NCI-H526 treated with DMSO at 0.1 percent for 48 hours (cell line): ENCODE measurements at regions not wholly inside any gene's neighbourhood (a gene's known extent, or its start where the extent isn't known, plus 50 kb on each side); places are given as distances from the start of the nearest gene placed in this dataset.
"Not testable (repeated sequence)": the region's sequence is repeated elsewhere in the genome, so short reads cannot be mapped to it uniquely, and the experiment has no call there.

Source experiments
- DNase-seq: peaks from one replicate; lab custom pipeline; 2025; lab: John Stamatoyannopoulos, UW

DNA sequence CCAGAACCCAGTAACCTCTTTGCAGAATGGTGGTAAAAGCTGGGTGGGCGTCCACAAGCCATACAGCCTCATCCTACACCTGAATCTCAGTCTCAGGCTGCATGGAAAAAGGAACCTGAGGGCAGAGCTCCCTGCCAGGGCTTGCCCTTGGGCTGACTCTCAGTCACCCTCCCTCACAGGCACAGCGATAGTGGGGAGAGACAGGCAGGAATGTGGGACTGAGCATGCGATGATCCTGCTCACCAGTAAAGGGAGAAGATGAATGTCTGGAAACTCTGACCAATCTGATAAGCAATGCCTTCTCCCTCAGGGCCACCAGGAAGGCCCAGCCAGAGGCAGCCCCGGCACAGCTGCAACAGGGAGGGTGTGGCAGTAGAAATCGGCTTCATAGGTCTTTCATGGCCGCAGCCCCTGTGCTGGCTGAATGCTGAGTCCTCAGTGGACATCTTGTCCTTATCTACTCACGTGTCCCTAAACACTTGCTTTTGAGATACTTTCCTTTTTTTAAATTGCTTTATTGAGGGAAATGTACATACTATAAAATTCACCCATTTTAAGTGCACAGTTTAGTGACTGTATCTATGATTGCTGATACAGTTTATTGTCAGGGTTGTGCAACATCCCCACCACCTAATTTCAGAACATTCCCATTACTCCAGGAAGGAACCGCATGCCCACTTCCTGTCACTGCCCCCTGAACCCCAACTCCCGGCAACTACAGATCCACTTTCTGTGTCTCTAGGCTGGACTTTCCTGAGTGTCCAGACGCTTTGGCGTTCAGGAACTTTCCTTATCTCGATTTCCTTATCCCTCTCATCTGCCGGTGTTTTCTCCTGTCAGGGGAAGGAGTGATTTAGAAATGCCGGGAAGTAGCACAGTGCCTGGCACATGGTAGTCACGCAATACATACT, 258.1 kb downstream of the PCNX1 start:
- DNase-seq = no peak

DNA sequence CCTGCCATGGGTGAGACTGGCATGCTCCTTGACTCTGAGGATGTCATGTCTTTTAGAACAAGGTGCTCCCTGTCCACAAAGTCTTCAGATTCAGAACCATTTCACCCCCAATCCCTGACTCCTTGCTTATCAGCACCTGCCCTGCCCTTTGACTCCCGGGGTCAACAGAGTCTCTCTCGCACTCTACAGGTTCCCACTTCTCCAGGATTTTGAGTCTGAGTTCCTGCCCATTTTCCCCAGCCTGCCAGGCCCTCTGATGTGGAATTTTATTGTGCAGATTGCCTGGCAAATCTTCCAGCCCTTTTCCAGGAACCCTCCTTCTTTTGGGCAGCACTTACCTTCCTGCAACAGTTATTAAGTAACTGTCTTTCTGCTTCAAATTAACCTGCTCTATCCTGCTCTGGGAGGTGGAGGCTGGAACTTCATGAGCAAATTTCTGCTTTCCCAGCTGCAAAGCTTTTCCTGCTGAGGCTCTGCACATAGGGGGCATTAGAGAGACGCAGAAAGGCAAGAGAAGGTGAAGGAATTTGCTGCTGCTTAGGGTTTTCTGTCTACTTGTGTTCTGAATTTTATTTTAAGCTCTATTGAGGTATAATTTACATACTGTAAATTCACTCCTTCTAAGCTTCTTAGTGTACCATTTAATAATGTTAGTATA, 259.1 kb downstream of the PCNX1 start:
- DNase-seq = no peak

DNA sequence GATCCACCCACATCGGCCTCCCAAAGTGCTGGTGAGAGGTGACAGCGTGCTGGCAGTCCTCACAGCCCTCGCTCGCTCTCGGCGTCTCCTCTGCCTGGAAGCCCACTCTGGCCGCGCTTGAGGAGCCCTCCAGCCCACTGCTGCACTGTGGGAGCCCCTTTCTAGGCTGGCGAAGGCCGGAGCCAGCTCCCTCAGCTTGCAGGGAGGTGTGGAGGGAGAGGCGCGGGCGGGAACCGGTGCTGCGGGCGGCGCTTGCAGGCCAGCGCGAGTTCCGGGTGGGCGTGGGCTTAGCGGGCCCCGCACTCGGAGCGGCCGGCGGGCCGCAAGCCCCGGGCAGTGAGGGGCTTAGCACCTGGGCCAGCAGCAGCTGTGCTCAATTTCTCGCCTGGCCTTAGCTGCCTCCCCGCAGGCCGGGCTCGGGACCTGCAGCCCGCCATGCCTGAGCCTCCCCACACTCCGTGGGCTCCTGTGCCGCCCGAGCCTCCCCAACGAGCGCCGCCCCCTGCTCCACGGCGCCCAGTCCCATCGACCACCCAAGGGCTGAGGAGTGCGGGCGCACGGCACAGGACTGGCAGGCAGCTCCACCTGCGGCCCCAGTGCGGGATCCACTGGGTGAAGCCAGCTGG, 260.2 kb downstream of the PCNX1 start:
- not testable (repeated sequence) for DNase-seq

DNA sequence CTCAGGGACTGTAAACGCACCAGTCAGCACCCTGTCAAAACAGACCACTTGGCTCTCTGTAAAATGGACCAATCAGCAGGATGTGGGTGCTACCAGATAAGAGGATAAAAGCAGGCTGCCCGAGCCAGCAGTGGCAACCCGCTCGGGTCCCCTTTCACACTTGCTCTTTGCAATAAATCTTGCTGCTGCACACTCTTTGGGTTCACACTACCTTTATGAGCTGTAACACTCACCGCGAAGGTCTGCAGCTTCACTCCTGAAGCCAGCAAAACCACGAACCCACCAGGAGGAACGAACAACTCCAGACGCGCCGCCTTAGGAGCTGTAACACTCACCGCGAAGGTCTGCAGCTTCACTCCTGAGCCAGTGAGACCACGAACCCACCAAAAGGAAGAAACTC, 260.9 kb downstream of the PCNX1 start:
- not testable (repeated sequence) for DNase-seq

DNA sequence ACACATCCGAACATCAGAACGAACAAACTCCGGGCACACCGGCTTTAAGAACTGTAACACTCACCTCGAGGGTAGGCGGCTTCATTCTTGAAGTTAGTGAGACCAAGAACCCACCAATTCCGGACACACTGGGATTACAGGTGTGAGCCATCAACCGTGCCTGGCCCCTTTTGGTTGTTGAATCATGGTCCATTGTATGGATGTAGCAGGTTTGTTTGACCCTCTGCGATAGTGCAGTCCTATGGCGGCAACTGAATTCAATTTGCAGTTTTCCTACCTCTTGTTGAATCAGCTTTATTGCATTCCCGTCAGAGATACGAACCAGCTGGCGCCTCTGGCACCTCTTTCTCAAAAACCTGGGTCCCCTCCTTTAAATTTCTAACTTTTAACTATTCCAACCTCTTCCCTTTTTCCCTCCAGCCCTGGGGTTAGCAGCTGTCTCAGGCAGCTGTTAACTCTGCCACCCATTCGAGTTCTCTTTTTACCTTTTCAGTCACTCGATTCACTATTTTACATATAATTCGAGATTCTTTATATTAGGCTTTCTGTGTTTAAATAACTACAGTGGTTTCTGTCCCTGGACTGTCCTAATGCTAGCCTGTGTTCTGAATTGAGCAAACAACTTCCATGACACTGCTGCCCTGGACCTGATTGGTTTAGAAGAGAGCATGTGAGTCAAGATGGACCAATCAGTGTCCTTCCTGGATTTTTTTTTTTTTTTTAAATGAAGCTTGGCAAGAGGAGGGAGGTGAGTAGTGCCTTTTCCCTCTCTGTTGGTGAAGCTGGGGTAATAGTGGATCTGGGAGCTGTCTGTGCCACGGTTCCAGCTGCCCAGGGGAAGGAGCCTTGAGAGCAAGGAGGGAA, 261.5 kb downstream of the PCNX1 start:
- DNase-seq = no peak

DNA sequence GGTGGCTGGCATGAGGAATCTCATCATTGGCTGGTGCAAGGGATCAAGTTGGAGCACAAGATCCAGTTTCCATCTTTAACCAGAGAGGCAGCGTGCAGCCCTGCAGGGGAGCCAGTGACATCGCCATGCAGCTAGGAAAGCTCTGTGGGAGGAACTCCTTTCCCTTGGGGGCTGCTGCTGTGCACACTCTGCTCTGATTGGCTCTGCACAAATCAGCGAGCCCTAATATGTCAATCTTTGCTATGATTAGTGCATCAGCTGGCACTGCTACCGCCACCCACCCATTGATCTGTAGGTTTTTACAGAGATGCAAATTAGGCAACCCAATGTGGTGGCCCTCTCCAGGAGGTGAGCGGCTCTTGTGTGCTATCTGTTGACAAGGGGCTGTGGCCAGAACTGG, 262.6 kb downstream of the PCNX1 start:
- DNase-seq = peak; percentile 2

DNA sequence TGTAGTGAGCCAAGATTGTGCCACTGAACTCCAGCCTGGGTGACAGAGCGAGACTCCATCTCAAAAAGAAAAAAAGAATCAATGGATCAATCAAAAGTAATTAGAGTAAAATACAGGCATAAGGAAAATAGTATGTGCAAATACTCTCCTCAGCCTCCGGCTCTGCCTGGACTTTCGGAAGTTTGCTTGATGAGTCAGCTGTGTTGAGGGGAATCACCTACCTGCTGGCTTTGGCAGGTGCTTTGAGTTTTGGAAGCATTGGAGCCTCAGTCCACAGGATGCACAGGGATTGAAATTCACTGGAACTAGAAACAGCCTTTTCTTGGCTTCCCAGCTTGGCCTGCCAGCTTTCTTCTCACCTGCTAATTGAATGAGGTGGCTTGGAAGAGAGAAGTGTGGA, 268.2 kb downstream of the PCNX1 start:
- no peak for DNase-seq

DNA sequence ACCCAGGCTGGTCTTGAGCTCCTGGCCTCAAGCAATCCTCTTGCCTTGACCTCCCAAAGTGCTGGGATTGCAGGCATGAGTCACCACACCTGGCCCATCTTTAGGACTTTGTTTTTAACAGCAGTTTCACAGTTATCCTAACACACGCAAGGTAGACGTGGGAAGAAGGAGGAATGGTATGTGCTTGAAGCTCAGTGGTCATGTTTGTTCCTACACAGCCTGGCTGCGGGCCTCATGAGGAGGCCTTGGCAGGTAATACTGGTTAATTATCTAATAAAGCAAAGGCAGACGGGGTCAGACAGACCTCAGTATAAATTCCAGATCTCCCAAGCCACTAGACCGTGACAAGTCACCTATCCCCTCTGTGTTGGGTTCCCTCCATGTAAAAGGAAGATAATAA, 271.8 kb downstream of the PCNX1 start:
- no peak for DNase-seq

DNA sequence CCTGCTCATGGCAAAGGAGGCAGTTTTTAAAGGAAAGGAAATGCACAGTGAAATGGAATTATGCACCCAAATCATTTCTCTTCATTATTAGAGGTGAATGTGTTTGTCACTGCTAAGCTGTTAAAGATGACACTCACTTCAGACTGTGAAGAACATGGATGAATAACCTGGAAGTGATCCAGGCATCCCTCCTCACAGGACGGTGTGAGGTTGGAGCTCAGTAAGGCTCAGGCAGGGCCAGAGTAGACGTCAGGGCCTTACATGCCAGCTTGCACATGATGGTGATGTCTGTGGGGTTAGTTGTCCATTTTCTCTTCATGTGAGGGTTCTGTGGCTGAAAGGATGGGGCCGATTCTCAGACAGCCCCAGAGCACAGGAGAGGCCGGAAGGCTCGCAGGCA, 273.1 kb downstream of the PCNX1 start:
- DNase-seq = no peak

DNA sequence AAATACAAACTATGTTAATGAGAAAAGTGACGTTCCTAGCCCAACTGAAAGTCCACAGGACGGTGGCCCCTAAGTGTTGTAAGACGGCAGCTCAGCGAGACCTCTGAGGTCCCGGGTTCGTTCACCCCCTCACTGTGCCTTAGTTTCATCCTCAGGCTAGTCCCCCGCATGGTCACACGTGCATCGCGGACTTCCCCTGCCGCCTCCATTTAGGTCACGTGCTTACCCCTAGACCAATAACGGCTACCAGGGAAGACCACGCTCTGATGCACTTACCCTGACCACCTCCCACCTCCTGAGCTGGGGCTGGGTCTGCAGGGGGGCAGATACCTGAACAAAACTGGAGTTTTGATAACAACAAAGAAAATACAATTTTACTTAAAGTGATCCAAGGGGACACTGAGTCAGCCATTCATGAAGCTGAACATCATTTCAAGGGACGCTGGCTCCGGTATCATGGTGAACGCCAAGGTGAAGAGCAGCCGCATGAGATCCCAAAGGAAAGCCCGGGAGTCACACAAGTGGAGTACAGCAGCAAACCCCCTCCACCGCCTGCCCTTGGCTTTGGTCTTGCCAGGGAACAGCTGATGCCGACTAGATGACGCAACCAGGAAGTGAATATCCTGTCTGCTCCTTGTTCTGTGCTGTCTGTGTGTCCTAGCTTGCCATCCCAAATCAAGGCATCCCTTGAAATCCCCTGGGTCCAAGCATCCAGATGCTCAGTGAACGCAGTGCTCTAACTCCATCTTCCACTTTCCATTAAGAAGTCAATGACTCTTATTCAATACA, 274.1 kb downstream of the PCNX1 start:
- no peak for DNase-seq

DNA sequence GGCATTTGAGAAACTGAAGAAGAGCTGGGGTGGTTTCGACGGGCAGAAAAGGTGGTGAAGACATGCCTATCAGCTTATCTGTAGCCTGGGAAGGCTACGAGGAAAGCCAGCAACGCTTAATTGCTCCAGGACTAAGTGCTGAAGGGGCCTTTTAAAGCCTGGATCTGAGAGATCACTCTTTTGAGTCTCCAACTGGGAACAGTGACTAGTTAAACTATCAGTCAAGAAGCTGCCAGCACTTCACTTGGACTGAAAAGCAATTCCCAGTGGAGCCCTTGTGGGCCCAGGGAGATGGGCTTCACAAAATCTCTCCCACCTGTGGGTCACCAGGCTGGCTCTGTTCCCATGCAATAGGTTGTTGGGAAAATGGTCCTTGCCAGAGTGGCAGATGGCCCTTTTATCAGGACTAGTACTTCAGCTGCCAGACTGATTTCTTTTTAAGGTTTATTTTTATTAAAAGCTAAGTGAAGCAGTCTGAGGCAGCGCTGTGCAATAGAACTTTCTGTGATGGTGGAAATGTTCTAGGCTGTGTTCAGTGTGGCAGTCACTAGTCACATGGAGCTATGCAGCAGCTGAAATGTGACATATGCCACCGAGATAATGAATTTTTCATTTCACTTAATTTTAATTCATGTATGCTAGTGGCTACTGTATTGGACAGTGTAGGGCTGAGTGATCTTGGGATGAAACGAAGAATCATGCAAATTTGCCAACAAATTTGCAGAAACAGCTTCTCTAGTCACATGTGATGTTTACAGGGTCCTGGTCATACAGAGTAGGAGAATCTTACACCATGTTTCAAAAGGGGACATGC, 276.8 kb downstream of the PCNX1 start:
- no peak for DNase-seq

DNA sequence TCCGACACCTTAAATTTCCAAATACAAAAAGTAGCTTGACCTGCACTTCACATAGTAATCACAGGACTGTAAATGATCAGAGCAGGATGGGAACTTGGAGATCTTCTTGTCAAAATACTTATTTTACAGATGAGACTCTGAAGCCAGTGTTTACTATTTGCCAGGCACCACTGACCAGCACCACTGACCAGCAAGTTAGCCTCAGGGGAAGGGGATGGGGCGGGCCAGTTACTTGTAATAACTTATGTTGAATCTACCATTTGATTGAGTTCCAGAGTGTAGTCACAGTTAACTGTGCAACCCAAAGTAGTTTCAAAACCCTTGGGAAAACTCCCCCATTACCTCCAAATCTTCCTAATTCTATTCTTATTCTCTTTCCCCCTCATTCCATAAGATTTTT, 278.4 kb downstream of the PCNX1 start:
- DNase-seq = no peak

DNA sequence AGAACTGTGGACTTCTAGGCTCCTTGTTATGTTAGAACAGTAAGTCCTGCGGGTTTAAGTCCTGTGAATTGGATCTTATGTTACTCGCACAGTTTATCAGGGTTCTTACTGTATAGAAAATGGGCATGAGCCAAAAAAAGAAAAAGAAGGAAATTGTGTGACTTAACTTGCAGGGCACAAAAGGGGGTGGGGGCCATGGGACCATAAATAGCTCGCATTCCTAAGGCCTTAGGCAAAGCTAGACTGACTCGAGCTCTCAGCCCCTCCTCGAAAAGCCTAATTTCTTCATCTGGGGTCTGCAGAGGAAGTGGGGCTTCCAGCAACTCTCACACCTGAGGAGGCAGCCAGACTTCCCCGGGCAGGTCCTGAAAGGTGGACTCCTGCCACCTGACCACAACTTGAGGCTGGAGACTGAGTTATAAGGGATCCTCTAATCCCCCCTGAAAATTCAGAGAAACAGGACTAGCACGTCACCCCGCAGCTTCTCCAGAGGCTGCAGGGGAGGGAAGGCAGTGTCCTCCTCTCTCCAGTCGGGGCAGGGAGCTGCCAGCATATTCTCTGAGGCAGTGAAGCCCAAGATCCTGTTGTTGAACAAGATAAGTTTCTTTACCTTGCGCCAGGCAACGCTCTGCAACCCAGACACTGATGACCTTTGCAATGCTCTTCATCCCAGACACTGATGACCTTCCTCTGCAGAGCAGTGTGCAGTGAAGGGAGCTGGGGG, 280.5 kb downstream of the PCNX1 start:
- DNase-seq = no peak

DNA sequence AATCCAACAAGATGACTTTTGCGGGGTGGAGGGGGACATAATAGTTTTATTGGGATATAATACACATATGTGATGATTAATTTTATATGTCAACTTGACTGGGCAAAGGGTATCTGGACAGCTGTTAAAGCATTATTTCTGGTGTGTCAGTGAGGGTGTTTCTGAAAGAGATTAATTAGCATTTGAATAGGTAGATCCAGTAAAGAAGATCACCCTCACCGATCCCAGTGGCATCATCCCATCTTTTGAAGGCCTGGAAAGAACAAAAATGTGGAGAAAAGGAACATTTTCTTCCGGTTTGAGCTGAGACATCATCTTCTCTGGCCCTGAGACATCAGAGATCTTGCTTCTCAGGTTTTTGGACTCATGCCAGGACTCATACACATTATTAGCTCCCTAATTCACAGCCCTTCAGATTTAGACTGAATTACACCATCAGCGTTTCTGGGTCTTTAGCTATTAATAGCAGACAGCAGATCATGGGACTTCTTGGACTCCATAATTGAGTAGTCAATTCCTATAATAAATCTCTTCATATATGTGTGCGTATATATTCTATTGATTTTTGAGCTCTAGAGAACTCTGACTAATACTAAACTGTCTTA, 283.6 kb downstream of the PCNX1 start:
- no peak for DNase-seq

DNA sequence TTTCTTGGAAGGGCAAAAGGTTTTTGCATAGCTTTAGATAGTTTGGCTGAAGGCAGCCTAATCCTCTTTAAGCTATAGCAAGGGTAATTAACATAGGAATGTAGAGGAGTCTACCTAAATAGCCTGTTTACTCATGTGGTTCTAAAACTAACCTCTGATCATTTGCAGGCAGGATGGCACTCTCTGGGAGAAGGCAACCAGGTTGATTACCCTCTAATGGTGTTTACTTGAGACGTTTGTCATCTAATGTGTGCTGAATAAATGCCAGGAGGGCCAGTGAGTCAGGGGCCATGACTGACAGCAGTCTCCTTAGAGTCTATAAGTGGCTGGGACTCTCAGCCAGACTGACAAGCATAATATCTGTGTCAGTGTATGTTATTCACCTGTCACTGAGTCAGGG, 286.4 kb downstream of the PCNX1 start:
- DNase-seq = no peak

DNA sequence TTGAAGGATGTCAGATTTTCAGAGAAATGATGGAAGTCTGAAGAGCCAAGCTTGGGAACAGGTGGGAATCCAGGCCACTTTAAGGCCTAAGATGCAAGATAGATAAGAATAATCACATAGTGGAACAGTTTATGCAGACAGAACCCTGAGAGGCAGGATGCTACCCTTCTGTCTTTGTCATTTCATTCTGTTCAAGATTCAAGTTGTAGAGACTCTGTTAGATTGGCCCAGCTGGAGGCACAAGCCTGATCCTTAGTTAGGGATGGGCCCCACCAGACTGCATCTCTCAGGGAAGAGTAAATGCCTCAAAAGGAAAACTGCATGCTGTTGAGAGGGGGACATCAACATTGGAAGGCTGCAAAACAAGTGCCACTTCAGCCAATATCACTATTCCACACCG, 287.0 kb downstream of the PCNX1 start:
- DNase-seq = no peak

DNA sequence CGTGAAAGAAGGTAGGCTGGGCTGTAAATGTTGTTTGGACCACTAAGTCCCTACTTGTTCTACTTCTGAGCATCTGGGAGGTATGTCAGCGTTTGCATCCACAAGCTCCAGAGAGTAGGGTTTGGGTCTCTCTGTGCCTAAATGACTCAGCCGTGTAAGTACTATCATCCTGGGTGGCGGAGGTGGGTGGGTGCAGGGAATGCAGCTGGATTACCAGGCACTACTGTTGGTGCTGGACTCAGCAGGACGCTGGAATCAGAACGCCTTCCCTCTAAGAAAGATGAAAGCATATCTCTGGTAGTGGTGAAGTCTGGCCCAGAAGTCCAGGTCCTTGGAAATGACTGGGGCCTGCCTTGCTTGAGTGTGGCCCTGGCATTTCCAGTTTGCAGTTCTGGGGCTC, 289.7 kb downstream of the PCNX1 start:
- no peak for DNase-seq

DNA sequence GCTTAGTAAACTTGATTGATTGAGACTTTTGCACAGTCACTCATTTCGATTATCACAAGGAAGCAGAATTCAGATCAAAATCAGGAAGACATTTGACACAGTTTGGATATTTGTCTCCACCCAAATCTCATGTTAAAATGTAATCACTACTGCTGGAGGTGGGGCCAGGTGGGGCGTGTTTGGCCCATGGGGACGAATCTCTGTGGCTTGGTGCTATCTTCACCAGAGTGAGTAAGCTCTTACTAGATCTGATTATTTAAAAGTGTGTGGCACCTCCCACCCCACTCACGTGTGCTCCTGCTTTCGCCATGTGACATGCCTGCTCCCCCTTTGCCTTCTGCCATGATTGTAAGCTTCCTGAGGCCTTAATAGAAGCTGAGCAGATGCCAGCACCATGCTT, 291.4 kb downstream of the PCNX1 start:
- no peak for DNase-seq

DNA sequence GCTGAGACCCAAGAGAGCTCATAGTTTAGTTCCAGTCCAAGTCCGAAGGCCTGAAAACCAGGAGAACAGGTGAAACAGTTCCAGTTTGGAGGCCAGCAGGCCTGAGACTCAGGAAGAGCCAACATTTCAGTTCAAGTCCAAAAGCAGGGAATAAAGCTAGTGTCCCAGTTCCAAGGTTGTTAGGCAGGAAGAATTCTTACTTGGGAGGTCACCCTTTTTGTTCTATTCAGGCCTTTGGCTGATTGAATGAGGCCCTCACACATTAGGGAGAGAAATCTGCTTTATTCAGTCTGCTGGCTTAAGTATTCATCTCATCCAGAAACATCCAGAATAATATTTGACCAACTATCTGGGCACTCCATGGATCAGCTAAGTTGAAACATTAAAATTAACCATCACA, 294.6 kb downstream of the PCNX1 start:
- DNase-seq = no peak
